HG02943 (cell line): ENCODE measurements at regions not wholly inside any gene's neighbourhood (a gene's known extent, or its start where the extent isn't known, plus 50 kb on each side); places are given as distances from the start of the nearest gene placed in this dataset.

Experiments
- ATAC-seq: cut with Tn5 transposase; IDR thresholded peaks from one replicate; pipeline ENCODE4 v1.9.1; 2021; ENCODE audit warnings: mild to moderate bottlenecking, low read depth, moderate library complexity; ENCODE audit not compliant: unreplicated experiment

DNA sequence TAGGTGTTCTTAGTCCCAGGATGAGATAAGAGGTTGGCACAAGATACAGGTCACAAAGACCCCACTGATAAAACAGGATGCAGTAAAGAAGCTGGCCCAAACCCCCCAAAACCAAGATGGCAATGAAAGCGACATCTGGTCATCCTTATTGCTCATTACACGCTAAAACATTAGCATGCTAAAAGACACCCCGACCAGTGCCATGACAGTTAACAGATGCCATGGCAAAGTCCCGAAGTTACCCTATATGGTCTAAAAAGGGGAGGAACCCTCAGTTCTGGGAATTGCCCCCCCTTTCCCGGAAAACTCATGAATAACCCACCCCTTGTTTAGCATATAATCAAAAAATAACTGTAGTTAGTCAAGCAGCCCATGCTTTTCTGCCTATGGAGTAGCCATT, 251.1 kb downstream of the SLC4A3 start:
- ATAC-seq, result no peak

DNA sequence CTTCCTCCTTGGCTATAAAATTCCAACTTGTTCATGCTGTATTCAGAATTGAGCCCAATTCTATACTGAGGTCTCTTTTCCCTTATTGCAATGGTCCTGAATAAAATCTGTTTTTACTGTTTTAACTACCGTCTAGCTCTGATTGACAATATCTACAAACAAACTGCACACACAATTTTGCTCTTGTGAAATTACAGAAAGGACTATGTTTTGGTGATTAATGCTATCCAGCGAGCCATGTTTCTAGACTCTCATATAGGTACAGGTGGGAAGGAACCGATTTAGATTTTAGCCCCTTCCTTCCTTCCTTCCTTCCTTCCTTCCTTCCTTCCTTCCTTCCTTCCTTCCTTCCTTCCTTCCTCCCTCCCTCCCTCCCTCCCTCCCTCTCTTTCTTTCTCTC, 254.4 kb downstream of the SLC4A3 start:
- no peak for ATAC-seq

DNA sequence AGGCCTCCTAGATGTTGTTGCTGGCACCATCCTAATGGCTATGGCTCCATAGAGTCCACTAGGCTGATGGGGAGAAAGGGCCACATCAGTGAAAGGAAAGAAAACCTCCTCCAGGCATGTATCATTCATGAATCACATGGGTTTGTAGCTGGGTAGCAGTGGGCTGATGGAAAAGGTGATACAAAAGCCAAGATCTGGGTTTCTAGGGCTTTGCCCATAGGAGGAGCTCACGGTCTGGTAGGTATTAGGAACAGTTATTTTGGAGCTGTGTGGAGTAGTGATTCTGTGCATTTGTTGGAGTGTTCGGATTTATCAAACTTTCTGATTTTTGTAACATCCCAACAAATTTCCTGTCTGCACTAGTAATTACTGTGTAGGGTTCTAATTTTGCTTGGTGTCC, 259.2 kb downstream of the SLC4A3 start:
- ATAC-seq, result no peak

DNA sequence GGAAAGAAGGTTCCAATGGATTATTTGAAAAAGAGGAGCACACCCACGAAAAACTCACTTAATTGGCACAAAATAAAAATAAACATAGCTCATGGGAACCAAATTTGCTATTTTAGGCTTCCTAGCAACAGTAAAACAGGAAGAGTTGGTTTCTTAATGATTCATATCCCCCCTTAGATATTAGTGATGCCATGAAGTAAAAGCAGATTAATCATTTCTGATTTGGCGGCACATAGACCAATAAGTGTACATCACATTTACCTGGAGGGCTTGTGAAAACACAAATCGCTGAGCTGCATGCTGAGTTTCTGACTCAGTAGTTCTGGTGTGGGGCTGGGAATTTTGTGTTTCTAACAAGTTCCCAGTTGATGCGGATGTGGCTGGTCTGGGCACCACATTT, 260.4 kb downstream of the SLC4A3 start:
- ATAC-seq, result no peak

DNA sequence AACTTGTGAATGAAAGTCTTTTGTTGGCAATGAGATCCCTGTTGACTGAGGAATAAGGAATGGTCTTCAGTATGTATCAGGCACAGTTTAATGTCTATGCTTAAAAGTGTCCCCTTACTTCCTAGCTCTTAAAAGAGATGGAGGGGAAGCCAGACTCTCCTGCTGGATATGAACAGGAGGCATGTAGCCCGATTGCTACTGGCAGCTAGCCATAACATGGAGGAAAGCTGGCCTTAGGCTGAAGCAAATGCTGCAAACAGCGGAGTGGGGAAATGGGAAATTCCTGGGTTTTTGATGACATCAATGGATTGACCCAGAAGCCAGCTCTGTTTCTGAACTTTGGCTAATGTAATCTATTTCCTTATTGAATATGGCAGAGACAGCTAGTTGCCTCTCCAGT, 266.1 kb downstream of the SLC4A3 start:
- no peak for ATAC-seq

DNA sequence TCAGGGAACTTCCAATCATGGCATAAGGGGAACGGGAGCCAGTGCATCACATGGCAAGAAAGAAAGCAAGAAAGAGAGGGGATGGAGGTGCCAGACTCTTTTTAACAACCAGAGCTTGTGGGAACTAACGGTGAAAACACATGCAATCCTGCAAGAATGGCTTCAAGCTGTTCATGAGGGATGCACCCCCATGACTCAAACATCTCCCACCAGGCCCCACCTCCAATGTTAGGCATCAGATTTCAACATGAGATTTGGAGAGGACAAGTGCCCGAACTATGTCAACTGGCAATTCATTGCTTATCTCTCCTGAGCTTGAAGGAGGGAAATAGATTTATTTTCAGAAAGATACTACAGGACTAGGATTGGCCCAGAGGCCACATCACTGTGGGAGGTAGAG, 270.0 kb downstream of the SLC4A3 start:
- ATAC-seq, result no peak

DNA sequence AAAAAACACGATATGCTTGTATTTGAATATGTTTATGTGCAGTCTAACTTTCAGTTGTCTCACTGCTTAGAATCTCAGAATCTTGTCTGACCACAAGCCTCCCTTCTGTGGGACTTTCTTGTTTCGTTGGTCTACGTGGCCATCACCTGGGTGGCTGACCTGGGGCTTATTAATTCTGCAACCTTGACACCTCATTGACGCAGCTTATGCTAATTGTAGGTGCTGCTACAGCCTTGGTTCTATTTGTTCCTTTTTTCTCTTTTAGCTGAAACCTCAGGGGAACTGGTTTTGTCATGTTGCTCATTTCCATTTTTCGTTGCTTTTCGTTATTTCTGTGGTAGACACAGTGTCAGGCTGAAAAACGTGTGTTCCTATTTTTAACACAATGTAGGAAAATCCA, 273.7 kb downstream of the SLC4A3 start:
- no peak for ATAC-seq

DNA sequence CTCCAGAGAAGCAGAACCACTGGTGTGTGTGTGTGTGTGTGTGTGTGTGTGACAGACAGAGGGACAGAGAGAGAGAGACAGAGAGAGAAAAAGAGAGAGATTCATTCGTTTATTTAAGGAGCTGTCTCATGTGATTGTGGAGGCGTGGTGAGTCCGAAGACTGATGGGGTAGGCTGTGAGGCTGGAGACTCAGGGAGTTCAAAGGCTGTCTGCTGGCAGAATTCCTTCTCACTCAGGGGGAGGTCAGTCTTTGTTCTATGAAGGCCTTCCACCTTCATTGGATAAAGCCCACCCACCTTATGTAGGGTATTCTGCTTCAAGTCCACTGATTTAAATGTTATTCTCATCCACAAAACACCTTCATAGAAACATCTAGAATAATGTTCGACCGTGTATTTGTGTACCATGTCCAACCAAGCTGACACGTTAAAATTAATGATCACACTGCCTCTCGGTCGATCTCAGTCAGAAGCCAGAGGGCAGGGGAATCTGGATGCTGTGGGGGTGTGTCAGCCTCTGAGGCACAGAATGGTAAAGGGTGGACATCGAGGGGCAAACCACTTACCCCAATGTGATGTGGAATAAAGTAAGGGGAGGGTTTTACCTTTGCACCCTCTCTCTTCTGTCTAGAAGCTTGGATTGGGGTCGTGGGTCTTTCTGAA, 275.6 kb downstream of the SLC4A3 start:
- ATAC-seq, result no peak

DNA sequence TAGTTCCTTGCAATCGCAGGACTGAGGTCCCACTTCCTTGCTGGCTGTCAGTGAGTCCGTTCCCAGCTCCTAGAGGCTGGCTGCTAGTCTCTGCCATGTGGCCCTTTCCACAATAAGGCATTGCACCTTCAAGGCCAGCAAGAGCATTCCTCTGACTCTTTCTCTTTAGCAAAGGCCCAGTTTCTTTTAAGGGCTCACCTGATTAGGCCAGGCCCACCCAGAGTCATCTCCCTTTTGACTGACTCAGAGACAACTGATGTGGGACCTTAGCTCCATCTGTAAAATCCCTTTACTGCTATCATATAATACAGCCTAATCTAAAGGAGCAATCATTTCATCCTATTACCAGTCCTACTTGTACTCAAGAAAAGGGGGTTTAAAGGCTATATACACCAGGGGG, 278.2 kb downstream of the SLC4A3 start:
- ATAC-seq, result no peak

DNA sequence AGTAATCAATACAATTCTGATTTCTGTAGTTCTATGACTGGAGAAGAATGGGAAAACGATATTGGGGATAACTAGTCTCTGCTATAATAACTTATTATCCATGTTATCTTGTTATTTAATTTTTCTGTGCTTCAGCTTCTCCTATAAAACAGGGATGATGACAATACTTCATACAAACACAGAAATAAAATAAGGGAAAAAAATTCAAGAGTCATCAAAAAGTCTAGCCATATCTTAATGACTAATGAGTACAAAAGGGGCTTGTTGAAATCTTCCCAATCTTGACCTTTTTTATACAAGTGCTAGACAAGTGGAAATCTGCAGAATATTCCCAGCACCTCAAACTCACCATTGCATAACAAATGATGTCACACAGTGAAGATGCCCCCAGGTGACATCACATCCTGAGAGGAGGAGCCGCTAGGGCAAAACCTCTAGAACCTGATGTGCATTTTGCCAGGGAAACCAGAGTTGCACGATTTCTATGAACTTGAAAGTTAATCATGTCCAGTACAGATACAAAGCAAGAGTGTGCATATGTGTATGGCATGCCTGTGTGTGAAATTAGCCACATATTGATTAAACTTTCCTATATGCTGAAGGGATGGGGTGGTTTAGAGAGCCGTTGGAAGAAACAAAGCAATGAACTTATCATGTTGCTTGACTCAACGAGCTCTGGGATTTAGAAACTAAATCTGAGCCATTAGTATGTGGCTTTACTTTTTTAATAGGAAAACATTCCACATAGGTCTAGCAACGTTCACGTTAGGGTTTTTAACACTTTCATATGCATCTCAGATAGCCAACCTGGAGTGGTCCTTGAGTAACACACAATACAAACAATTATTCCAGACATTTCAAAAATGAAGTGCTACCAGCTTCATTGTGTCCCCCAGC, 278.9 kb downstream of the SLC4A3 start:
- ATAC-seq, result no peak

DNA sequence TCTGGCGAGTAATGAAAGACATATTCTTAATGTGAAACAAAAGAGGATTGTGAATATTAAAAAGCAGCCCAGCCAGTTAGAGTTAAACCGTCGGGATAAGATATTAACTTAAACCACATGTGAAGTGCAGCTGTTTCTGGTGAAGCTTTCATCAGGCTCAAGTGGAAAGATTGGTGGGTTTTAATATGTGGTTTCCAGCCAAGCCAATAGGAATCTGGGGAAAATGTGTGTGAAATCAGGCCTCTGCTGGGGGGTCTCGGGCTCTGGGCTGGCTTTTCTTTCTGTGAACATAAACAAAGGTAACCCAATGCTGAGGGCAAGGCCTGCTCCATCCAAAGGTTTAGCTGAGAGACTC, 279.6 kb downstream of the SLC4A3 start:
- no peak for ATAC-seq

DNA sequence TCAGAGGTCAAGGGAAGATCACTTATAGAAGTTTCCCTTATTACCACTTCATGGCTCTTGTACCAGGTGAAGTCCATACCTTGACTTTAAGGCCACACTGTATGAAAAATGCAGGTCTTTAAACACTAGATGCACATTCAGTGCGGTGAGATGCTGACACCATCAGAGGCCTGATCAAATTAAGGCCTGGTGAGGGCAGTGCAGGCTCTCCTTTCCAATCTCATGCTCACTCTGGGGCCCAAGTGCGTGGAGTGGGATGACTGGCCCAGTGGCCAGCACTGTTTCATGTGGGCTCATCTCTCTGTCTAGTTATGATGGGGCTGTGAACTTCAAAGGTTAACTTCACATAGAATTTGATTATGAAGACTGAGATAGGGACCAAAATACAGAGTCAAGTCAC, 281.1 kb downstream of the SLC4A3 start:
- no peak for ATAC-seq

DNA sequence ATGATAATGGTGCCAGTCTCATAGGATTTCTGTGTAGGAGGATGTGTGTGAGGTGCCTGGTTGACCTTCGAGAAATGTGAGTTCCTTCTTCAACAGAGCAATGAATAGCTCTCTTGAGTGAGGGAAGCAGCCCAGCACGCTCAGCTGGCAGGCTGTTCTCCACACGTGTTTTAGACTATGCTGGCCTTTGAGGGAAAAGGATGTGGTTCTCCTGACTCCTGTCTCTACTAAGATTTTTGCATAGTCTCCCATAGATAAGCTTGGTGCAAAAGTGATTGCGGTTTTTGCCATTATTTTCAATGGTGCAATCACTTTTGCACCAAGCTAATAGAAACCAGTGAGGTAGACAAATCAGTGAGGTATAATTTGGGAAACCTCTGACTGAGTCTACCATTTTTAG, 284.1 kb downstream of the SLC4A3 start:
- ATAC-seq, result no peak

DNA sequence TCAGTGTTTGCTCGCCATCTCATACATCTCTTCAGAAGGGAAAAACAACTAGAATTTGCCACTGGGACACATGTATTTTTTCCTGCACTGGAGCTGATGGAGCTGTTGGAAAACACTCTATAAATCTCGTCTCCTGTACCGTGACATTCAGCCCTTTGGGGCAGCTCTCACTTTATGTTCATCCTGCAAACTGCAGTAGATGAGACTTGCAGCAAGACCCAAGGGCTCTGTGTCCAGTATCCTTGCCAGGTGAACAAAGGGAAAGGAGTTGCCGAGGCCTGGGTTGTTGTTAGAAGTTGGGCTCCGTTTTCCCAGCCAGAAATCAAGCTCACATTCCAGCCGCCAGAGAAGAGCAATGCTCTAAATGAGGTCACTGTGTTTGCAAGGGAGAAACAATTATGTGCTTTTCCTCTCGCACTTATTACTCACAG, 285.1 kb downstream of the SLC4A3 start:
- ATAC-seq, result no peak

DNA sequence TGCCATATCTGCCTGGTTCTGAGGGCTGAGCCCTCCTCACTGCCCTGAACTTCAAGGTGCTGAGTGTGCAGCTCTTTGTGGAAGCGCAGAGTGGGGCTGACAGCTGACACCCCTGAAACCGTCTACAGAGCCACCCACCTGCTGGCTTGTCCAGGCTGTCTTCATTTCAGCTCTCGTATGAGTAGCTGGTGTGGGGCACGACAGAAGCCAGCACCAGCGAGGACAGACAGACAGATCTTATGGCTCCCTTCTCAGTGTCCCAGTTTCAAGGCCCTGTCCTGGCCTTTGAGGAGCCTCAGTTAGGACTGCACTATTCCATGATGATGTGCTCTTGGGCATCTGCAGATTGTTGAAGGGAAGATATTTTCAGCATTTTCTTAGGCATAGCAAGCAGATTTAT, 287.1 kb downstream of the SLC4A3 start:
- no peak for ATAC-seq

DNA sequence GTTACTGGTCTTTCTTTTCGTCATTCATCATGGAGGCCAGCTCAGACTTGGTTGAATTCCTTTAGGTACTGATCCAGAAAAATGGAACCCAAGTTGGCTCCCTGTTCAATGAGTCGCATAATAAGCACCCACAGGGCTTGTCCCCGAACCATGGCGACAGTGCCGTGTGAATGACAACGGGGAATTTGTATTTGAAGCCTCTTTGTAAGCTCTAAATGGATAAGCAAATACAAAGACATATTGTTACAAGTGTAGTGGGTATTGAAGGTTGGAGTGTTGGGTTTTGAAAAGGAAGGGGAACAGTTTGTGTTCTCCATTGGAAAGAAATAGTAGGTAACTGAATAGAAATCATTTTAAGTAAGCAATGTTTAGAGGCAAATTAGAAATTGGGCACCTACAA, 288.9 kb downstream of the SLC4A3 start:
- ATAC-seq, result no peak

DNA sequence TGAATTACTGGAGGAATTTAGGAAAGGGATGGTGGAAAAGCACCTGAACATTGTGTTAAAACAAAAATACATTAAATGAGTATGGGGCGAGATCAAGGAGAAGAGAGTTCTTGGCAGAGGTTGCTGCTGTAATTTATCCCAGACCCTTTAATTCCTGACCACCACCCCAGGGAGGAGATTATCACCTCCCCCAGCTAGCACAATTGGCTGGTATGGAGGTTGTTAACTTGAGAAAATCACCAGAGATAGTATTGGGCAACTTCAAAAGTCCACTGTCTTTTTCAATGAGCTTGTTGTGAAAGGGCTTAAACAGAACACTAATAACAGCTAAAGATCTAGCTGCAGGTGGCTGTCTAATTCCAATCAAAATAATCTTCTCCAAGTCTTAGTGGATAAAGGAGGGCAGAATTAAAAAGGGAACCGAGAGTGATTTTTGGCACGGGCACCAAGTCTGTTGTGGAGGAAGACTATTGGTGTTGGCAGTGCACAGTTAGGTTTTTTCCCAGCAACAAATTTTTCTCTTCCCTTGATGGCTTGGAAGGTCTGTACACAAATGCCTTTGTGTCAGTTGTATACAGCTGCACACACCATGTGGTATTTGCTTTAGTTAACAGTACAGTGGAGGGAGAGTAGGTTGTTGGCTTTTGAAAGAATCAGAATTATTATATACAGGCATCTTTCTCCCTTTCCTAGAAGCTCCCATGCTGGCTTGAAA, 289.5 kb downstream of the SLC4A3 start:
- no peak for ATAC-seq

DNA sequence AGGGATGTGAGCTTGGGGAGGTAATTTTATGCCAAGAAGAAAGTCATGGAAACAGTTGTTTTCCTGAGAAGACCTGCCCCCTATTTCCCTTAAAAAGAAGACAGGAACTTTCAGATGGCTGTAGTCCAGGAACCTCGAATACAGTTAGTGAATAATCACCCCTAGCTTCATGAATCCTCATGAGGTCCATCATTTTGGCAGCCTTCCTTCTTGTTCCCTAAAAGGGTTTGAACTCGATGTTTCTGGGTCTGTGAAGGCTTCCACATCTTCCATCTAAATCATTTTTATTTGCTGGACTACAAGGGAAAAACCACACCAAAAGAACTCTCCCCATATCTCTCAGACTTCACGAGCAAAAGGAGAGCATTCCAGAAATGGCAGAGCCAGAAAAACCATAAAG, 290.8 kb downstream of the SLC4A3 start:
- no peak for ATAC-seq

DNA sequence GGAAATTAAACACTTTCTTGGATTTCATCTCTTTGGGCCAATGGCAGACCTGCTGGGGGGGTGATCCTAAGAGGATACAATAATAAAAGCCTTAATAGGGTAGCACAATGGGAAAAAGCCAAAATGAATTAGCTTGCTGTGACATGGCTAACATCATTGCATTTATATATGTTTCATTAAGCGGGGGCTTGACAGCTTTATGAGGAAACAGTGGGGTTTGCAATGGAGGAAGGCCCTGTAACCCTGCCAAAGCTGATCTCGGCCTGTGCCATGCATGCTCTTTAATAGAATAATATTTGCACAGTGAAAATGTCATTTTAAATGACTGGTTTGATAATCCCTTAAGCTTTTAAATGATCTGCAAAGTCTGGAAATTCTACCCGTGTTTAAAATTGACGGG, 291.5 kb downstream of the SLC4A3 start:
- ATAC-seq, result no peak

DNA sequence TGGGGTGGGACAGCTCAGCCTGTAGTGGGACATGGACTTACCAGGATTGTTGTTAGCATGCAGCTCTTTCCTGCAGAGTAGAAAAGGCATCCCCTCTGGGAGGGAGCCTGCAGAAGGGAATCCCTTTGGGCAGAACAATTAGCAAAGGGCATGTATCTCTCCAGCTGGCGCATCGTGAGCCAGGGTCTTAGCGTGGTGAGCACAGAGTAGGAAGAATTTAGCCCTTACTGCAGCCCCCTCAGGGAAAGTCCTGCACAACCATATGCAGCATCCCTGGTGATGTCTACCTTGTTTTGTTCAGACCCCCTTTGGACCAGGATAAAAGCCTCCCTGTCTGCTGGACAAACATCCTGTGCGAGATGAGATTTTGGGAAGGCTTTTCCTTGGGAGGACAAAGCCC, 292.1 kb downstream of the SLC4A3 start:
- ATAC-seq, result no peak

DNA sequence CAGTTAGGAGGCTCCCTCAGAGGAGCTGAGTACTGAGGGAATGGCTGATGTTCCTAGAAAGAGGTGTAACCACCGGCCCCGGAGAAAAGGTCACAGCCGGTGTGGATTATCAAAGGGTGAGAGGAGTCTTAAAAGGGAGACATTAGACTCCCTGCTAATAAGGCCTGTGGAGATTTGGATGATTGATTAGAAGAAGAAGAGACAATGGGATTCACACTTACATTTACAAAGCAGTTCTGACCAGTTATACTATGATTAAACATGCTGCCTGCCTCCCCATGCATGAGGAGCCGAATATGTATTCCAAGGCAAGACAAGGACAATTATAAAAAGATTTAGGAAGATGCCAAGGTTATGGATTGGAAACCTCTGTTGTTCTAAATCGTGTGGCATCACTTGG, 302.4 kb downstream of the SLC4A3 start:
- no peak for ATAC-seq

DNA sequence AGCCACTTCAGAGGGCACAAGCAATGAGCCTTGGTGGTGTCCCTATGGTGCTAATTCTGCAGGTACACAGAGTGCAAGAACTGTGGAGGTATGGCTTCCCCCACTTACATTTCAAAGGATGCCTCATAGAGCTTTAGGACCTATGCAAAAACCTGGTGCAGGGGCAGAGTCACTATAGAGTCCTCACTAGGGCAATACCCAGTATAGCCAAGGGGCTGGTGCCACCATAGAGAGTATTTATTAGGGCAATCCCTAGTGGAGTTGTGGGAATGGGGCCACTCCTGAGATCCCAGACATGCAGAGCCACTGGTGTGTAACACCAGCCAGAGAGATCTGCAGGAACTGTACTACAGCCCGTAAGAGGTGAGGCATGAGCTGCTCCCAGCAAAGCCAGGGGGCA, 312.2 kb downstream of the SLC4A3 start:
- ATAC-seq, result no peak
